GM21381 (cell line): ENCODE measurements at regions not wholly inside any gene's neighbourhood (a gene's known extent, or its start where the extent isn't known, plus 50 kb on each side); places are given as distances from the start of the nearest gene placed in this dataset.

ENCODE experiments used
- ATAC-seq: cut with Tn5 transposase; IDR thresholded peaks from one replicate; pipeline ENCODE4 v1.9.1; 2021; ENCODE audit warnings: mild to moderate bottlenecking, moderate library complexity; ENCODE audit not compliant: unreplicated experiment

DNA sequence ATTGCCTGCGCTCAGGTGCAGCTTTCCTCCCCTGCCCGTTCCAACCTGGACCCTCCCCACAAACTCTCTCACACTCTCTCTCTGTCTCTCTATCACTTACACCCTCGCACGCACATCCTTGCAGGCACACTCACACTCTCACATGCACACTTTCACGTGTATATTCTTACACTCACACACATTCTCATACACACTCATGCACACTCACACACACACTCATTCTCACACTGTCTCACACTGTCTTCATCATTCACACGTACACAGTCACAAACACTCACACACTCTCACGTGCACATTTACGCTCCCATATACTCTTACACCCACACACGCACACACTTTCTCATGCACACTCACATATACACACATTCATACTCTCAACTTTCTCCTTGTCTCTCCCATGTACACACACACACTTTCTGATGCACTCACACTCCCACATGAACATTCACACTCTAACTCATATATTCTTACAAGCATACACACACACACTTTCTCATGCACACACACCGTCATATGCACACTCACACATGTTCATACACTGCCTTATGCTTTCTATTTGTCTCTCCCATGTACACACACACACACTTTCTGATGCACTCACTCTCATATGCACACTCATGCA lies 229.3 kb downstream of the SNX18 start:
- no peak for ATAC-seq

DNA sequence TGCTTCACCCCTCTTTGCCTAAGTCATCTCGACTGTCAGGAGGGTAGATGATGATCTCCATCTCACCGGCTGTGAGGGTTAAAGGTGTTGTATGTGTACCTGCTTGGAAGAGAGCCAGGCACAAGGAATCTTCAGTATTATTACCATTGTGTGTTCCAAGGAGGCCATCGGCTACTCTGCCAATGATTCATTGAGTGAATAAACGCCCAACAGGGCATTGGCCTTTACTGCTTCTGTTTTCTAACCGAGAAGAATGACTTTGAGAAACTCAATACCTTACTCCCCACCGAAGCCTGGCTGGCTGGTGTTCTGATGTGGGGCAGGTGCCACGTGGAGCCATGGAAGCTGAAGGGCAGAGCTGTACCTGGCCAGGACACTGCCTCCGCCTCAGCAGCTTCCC lies 228.8 kb downstream of the SNX18 start:
- ATAC-seq = no peak

GRCh38 chr5:54745599-54745998 lies 228.0 kb downstream of the SNX18 start:
- ATAC-seq = no peak

DNA sequence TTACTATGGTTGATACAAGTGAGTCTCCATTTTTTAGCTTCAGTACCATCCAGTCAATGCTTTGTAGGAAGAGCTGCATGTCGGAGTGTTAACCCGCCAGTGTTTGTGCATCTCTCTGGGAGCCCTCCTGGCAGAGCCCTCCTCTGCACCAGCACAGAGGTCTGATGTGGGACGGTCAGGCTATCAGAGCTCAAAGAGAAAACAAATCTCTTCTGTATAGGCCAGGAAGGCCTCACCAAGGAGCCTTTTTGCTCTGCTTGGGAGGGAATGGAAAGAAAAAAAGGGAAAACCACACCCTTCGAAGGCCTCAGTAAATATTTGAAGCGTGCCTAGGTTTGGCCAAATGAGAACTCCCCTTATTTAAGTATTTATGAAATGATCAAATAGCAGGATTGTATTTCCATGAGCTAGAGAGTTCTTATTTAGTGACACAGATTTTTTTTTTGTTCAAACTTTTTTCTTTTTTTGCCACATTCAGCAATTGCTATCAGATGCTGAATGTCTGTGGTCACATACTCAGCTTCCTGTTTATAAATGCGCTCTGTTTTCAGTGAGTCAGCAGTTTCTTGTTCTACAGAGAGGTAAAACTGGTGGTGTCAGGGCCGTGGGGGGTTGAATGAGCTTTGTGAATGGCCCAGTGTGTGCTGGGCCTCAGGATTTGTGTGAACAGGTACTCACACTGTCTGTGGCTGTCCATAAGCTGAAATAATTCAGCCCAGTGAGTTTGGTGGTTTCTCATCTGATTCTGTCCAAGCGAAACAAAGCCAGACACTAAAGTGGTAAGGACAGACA lies 226.6 kb downstream of the SNX18 start:
- peak; percentile 48 for ATAC-seq

- ATAC-seq = no peak
These were observed 226.0 kb downstream of the SNX18 start for GRCh38 chr5:54743581-54743980.

DNA sequence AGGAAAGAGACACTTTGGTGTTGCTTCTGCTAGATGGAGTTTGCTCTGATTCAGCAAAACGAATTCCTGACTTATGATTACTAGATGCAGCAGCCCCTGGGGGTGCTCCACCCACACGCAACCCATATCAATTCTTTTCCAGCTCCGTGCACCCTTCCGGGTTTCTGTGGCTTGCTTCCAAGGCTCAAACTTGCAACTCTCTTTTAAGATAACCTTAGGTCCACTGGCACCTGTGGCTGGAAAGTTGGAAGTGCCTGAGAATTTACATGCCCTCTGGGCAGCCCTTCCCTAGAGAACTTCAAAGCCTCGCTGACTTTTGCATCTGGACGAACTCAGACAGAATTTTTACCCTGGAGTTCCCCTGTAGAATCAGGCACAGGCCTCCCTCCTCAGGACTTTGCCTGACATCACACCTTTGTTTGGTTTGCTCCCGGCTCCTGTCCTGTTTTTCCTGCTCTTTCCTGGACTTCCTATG lies 224.9 kb downstream of the SNX18 start:
- ATAC-seq = no peak

DNA sequence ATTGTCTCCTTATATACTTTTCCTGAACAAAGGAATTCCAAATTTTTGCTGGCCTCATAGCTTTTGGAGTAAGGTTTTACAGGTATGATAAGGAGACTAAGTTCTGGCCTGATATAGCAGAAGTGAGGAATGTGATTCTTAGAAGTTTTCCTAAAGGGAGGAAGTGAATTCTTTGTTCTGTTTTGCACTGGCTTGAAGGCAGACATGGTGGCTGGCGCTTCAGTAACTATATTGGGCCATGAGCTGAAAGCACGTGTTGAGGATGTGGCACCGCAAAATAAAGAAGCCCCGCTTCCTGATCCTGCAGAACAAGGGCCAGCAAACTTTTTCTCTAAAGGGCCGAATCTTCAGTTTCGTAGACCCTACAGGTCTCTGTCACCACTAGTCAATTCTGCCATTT lies 224.2 kb downstream of the SNX18 start:
- ATAC-seq = no peak

DNA sequence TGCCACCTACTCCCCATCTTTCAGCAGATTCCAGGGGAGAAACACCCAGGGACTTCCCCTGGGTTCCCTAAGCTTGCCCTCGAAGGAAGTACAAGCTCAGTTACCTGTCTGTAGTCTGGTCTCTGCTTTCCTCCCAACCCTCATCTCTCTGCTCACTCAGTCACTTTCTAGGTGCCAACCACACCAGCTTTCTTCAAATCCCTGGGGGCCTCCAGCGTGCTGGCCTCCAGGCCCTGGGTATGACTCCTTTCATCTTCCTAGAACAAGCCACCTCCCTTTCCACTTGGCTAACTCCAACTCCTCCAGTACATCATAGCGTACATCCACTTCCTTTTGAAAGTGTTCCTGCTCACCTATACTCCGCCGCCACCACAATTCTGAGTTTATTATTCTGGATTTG lies 222.6 kb downstream of the SNX18 start:
- no peak for ATAC-seq

GRCh38 chr5:54739371-54739770 lies 221.8 kb downstream of the SNX18 start:
- no peak for ATAC-seq

- no peak for ATAC-seq
These were observed 221.4 kb downstream of the SNX18 start for GRCh38 chr5:54738973-54739367.

- ATAC-seq = no peak
These were observed 220.8 kb downstream of the SNX18 start for GRCh38 chr5:54738118-54738972.

- ATAC-seq = no peak
These were observed 218.6 kb downstream of the SNX18 start for GRCh38 chr5:54736003-54736797.

DNA sequence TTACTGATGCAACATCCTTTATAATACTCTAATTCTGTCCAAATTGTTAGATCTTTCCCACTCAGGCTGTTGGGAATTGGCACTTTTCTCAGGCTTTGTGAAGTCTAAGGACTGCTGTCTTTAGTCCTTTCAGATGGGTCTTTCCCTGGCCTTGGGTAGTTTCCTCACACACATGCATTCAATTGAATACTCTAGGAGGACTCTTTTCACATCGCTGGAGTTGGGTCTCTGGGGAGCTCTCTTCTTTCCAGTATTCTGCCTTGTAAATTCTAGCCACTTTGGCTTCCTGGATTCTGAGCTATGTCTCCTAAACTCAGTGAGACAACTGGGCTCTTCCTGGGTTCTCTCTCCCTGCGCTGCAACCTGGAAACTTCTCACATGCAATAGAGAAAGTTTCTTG lies 215.5 kb downstream of the SNX18 start:
- no peak for ATAC-seq

GRCh38 chr5:54732108-54732507 lies 214.5 kb downstream of the SNX18 start:
- no peak for ATAC-seq

DNA sequence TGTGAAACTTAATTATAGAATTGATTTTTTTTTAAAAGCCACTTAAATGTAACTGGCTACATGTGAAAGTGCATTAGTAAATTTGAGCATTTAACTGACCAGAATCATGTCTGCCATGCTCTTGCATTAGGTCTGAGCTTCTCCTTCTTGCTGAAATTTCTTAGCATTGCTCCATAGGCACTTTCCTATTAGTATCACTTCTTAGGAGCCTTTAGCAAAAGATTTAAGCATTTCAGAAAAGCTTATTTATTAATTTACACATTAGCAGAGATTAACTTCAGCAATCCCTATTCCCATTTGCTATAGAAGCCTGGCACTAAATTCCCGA lies 211.0 kb downstream of the SNX18 start:
- no peak for ATAC-seq

GRCh38 chr5:54727874-54728587 lies 210.5 kb downstream of the SNX18 start:
- no peak for ATAC-seq

DNA sequence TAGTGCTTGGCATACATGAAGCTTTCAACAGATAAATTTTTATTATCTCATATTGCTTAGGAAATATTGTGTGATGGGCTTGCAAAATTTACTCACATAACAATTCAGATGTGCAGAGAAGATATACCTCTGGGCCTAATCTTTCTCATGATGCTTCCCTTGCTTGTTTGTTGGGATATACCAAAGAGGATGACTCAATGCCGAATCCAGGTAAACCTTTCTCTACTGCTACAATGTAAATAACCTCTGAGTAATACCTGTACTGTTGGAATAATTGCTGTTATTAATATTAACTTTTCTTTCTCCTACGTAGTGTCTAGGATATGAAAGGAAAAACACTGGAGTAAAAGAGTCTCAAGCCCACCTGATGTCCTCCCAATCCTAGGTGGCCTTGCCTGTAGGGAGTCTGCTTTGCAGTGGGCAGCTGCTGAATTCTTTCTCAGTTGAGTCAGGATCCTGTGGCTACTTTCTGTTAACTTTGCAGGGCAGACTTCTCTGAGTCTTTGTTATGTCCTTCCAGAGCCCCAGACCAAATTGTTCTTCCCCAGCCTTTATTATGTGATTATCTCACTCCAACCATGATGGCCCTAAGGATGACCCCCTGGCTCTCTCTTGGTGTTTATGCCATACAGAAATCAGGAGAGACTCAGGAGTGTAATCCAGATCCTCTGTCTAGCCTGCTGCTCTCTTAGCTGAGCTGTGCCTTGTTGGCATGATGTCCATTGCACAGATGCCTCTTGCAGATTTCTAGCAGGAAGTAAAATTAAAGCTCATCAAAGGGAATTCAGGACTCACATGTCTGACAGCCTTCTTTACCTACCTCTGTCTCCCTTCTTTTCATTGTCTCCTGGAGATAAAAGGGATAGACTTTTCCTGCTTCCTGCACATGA lies 208.1 kb downstream of the SNX18 start:
- ATAC-seq = no peak

DNA sequence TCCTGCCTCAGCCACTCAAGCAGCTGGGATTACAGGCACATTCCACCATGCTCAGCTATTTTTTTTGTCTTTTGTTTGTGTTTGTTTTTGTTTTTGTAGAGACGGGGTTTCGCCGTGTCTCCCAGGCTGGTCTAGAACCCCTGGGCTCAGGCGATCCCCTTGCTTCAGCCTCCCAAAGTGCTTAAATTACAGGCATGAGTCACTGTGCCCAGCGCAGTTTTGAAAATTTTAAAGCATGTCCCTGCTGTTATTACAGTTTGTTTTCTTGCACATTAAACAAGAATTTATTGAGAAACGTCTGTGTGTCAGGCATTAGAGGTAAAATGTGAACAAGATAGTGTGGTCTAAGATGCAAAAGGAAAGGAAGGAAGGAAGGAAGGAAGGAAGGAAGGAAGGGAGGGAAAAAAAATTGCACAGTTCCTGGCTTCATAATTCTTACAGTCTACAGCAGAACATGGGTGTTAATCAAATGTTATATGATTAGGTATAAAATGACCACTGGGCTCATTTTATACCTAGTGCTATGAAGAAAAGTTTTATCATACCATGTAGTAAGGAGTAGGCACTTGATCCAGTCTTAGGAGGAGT lies 205.4 kb downstream of the SNX18 start:
- no peak for ATAC-seq
